Skeletal muscle cell (primary cell): ENCODE measurements at regions not wholly inside any gene's neighbourhood (a gene's known extent, or its start where the extent isn't known, plus 50 kb on each side); places are given as distances from the start of the nearest gene placed in this dataset.
"Not testable (repeated sequence)": the region's sequence is repeated elsewhere in the genome, so short reads cannot be mapped to it uniquely, and the experiment has no call there.

ENCODE experiments used
- DNase-seq: peaks from one replicate; pipeline ENCODE4 v3.0.0-alpha.2; 2010; ENCODE audit warnings: low read depth
- H3K4me3 ChIP-seq: 2 replicates; pipeline ENCODE4 v1.5.1; 2011; ENCODE audit warnings: low read depth, mild to moderate bottlenecking, control low read depth, low read length, moderate library complexity

DNA sequence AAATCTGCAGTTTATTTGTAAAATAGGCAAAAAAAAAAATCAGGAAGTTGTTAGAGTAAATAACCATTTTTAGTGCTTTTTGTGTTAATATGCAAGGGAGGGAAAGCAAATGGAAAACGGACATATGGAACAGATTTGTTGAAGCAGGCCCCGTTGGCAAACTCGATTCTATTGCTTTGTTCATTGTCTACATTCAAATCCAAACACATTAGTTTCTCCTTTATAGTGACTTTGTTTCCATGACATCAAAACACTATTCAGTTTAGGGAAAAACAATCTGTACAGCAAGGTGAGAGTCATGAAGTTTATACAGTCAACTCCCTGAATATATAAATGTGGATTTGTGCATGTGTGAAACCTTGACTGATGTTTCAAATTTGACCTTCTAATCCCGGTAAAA lies 142.2 kb downstream of the FAM47A start:
- DNase-seq = no peak
- no peak overlapping the region for H3K4me3 ChIP-seq

DNA sequence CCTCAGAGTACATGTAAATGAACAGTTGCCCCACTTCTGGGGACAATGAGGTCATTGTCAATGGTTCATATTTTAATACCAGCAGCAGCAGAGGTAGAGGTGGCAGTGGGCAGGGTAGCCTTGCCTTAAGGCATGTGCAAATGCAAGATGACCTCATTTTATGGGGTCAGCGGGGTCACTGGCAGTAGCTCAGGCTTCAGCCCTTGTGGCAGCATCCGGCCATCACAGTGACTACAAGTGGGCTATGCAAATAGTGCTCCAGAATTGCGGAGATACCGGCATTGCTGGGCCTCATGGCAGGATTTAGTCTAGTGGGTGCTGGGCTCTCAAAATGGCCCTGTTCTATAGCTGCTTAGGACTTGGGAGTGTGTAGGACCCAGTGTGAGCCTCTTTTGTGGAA lies 144.7 kb downstream of the FAM47A start:
- DNase-seq = no peak
- H3K4me3 ChIP-seq = no peak overlapping the region

DNA sequence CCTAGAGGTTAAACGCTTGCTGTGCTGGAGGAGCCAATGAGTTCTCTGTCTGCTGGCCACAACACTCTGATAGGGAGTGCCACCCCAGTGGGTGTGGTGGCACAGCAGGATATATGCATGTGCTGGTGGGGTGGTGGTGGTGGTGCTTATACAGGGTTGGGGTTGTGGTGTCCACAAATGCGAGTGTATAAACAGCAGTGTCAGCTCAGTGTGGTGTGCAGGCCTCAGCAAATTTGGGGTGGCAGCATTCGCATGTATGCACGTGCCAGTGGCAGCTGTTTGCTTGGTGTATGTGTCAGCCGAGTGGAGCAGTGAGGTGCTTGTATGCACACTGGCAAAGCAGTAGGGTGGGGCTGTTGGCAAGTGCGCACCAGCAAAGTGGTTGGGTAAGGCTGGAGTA lies 157.4 kb downstream of the FAM47A start:
- no peak for DNase-seq
- no peak overlapping the region for H3K4me3 ChIP-seq

DNA sequence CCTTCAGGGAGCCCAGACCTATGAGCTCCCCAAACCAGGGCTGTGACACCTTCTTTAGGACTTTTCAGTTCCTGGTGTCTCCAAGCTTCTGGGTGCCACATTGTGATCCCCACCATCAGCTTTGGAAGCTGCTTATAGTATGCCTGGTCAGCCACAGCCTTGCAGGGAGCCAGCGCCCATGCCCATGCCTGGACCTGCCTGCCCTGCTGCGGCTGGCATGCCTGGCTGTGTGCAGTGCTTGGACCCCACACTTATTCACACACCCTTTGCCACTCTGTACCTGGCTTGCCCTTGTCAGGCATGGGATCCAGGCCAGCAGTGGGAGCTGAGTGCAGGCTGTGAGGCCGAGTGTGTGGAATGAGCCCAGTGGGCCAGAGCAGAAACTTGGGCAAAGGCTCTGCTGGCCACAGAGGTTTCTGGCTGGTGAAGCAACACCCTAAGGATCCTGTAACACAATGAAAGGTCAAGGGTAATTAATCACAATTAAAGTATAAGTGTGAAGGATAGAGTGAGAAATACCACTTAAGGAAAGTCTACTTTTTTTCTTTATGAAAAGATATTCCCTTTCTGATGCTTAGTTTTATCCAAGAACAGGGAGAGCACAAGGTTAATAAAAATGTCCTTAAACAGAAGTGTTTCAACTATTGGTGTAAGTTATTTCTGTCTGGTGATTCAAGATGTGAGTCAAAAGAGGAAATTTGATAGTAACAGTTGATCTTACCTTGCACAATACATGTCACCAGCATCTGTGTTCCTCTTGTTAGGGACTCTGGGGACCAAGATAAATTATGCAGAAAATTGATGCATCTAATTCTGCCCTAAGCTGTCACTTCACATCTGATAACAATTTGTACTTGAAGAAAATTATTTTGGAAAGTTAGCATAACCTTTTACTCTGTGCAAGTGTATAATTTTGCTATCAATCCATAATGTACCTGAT lies 161.8 kb downstream of the FAM47A start:
- DNase-seq = no peak
- H3K4me3 ChIP-seq = no peak overlapping the region

DNA sequence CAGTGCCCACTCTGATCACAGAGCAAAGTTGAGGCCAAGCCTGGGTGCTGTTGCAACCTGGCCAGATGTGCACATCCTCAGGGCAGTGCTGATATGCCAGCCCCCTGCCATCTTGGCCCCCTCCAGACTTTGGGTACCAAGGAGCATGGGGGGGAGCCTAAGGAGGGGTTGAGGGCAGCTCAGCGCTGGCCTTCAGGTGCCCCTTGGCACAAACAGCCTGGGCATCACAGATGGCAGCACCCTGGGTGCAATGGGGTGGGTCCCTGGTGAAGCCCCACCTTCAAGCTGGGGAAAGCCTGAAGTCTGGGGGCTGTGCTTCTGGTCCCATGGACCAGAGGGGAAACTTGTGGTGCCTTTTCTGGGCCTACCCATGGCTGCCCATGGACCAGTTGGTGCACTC lies 163.0 kb downstream of the FAM47A start:
- DNase-seq = no peak
- no peak overlapping the region for H3K4me3 ChIP-seq

DNA sequence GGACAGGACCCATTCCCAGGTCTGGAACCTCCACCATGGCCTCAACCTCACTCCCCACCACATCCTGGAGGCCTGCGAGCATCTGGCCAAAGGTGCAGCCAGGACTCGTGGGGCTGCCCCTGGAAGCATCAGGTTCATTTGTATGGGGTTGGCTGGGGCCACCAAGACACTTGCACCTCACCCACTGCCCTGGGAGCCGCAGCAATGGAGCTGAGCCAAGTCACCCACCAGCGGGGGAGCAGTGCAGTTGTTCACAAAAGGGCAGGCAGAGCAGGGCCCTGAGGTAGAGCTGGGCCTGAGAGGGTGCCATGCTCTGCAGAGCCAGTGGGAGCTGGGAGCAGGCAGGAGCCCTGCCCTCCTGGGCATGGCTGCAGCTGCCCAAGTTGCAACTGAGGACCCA lies 163.5 kb downstream of the FAM47A start:
- no peak for DNase-seq
- H3K4me3 ChIP-seq = no peak overlapping the region

DNA sequence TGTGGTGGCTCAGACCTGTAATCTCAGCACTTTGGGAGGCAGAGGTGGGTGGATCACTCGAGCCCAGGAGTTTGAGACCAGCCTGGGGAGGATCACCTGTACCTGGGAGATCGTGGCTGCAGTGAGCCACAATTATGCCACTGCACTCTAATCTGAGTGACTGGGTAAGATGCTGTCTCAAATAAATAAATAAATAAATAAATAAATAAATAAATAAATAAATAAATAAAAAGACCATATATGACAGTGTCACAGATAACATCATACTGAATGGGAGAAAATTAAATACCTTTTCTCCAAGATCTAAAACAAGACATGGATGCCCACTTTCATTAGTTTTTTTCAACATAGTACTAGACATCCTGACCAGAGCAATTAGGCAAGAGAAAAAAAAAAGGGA lies 182.8 kb downstream of the FAM47A start:
- no peak for DNase-seq
- H3K4me3 ChIP-seq = no peak overlapping the region

DNA sequence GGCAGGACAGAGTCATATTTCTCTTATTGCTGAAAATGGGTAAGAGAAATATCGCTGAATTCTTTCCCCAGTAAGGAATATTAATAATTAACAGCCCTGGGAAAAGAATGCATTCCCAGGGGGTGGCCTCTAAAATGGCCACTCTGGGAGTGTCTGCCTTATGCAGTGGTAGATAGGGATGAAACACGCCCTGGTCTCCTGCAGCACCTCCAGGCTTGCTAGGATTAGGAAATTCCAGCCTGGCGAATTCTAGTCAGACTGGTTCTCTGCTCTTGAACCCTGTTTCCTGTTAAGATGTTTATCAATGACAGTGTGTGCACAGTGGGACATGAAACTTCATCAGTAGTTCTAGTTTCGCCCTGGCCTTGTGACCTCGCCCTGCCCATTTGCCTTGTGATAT lies 205.9 kb downstream of the FAM47A start:
- H3K4me3 ChIP-seq, DNase-seq: not testable (repeated sequence)

DNA sequence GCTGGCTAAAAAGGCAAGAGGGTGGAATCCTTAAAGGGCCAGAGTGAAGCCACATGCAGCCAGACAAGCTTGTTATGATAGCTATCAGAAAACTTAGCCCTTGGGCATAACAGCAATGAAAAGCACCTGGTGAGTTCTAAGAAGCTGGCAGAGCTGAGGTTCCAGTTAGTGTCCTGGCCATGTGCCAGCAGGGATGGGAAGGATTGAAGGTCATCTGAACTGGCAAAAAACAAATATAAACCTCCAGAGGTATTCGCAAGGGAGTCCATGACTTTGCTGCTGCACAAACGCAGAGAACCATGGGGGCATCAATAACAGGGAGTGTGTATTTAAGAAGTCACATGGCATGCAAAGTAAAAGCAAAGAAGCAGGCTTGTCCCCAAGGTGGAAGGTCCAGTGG lies 208.9 kb downstream of the FAM47A start:
- no peak overlapping the region for H3K4me3 ChIP-seq
- DNase-seq = no peak

DNA sequence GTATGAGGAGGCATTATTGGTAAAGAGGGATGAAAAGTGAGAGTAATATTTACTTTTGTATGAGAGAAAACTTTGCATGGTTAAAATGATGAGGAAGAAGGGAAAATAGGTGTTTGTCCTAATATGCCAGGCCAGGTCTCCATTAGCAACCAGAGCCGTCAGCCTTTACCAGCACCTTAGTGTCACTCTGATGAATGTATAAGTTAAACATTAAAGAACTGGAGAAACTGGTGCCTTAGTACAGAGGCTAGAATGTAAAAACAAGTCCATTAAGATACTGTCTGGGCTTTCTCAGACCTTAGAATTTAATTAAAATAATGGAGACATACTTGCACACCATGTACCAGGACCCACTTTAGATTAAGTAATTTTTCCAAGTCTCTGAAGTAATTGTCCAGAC lies 222.3 kb downstream of the FAM47A start:
- no peak overlapping the region for H3K4me3 ChIP-seq
- DNase-seq = no peak

DNA sequence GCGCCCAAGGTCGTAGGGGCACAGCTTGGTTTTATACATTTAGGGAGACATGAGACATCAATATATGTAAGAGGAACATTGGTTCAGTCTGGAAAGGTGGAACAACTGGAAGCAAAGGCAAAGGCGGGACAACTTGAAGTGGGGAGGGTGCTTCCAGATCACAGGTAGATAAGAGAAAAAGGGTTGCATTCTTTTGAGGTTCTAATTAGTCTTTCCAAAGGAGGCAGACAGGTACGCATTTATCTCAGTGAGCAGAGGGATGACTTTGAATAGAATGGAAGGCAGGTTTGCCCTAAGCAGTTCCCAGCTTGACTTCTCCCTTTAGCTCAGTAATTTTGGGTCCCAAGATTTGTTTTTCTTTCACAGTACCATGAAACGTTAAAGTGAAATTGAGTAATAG lies 223.2 kb downstream of the FAM47A start:
- DNase-seq = no peak
- no peak overlapping the region for H3K4me3 ChIP-seq

DNA sequence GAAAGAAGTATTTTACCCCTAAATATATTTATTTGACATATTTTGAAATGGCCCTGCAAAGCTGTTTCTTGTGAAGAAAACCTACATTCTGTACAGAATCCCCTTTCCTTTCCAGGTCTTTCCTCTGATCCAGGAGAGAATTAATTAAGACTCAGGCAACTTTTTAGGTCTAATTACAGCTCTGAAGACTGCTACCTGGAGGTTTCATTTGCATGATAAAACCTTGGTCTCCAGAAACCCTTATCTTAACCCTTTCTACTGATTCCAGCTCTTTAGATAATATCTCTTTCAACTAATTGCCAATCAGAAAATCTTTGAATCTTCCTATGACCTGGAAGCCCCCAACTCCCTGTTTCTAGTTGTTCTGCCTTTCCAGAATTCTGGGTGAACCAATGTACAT lies 224.0 kb downstream of the FAM47A start:
- H3K4me3 ChIP-seq = no peak overlapping the region
- DNase-seq = no peak

DNA sequence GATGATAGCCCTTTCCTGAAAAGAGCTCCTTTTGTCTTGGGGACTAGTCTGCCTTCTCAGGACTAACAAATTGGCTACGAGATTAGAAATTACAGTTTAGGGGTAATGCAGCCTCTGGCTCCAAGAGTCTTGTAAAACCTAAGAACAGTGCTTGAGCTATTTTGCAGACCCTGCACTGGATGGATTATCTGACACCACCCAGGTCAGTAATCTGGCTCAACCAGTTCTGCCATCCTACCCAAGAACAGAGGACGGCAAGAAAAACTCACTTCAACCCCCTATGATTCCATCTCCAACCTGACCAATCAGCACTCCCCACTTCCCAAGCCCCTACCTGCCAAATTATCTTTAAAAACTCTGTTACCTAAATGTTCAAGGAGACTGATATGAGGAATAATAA lies 225.1 kb downstream of the FAM47A start:
- no peak overlapping the region for H3K4me3 ChIP-seq
- DNase-seq = no peak

DNA sequence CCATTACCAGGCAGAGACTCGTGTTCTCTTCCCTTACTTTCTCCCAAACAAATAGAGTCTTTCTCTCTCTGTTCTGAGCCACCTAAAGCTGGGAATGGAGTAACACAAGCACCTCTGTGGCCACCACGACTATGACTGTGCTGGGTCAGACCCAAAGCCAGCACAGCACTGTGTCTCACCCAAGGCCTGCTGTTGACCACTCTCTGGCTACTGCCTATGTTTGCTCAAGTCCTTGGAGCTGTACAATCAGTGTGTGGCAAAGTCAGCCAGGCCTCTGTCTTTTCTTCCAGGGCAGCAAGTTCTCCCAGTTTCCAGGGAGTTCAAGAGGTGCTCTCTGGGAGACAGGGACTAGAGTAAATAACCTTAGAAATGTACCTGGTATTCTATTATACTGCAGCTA lies 239.4 kb downstream of the FAM47A start:
- no peak for DNase-seq
- H3K4me3 ChIP-seq = no peak overlapping the region

DNA sequence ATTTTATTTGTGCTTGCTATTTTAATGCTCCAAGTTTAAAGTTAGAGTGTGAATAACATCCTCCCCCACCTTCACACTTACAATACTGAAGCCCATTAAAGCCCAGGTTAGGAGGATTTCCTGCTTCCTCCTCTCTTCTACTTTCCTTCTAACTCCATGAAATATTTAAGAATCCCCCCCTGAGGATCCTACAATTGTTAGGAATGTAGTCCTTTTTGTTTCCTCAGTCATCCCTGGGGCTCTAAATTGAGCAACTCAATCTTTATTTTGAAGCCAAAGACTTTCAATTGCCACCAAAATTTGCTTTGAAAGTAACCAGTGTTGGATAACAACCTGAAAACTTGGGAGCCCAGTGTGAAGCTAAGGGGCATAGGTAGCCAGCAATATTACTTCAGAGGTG lies 276.9 kb downstream of the FAM47A start:
- DNase-seq = no peak
- H3K4me3 ChIP-seq = no peak overlapping the region

DNA sequence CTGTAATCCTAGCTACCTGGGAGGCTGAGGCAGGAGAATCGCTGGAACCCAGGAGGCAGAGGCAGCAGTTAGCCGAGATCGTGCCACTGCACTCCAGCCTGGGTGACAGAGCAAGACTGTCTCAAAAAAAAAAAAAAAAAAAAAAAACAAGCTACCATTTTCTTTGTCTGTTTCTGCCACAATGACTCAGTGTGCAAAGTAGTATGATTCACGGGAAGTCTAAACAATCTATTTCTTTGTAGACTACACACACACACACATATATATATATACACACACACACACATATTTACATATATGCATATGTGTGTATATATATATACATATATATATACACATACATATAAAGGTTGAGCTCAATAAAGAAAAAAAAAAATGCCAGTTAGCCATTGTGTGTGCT lies 280.0 kb downstream of the FAM47A start:
- not testable (repeated sequence) for DNase-seq, H3K4me3 ChIP-seq

DNA sequence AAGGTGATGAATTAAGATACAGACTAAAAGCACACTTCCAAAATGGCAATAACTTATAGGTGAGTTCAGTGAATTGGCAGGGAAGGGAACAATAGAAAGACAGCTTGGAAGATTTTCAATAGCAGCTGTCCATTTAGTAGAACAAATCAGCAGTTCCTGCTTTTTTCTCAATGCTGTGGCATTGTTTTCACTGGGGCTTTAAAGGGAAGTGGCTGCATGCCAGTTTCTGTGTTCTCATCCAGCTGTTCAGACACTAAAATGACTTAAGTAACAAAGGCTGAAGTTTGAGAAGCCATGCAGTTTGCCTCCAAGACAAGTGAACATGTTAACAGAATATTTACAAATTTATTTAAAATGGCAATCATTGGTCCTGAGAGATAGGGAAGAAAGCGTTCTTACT lies 291.9 kb downstream of the FAM47A start:
- no peak overlapping the region for H3K4me3 ChIP-seq
- DNase-seq = no peak

DNA sequence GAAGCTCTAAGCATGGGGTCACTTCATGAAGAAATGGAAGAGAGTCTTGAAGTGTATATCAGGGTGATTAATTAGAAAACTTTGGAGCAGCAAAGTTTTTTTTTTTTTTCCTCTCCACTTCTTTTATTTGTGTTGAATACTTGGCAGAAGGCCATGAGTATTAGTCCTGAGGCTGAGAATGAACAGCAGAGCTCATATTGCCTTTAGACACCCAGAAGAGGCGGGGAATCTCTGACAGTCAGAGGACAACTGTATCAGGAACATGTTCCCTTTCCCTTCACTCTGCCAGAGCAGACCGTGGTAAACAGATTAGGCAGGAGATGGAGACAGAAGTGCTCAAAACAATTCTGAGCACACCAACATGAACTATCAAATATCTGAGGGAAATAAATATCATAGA lies 300.9 kb downstream of the FAM47A start:
- no peak overlapping the region for H3K4me3 ChIP-seq
- no peak for DNase-seq

DNA sequence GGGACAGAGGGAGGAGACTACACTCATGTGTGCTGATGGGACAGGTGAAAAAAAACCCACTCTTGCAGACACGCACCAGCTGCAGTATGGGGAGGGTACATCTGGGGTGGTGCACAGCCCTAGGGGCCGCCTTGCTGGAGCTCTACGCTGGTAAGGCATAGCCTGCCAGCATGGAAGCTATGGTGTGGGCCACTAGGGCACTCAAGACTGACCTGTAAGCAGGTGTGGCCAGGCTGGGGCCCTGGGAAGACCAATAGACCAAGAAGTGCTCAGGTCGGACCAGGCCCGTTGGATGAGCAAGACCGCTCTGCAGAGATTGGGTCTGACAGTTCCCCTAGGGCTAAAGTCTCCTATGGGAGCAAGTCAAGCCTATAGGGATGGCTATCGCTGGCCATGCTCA lies 314.8 kb downstream of the FAM47A start:
- DNase-seq = no peak
- H3K4me3 ChIP-seq = no peak overlapping the region

DNA sequence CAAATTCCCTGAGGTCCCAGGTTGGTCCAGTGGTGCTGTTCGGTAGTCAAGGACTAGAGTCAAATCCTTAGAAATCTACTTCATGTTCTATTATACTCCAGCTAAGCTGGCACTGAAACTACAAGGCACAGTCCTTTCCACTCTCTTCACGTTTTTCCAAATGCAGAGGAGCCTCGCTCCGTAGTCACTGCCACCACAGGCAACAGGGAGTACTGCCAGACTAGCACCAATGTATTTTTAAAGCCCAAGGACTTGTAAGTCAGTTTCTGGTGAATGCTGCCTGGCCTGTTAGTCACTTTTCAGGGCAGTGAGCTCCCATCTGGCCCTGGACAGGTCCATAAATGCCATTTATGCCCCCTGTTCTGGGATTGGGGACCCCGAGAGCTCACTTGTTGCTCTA lies 323.5 kb downstream of the FAM47A start:
- no peak overlapping the region for H3K4me3 ChIP-seq
- no peak for DNase-seq

DNA sequence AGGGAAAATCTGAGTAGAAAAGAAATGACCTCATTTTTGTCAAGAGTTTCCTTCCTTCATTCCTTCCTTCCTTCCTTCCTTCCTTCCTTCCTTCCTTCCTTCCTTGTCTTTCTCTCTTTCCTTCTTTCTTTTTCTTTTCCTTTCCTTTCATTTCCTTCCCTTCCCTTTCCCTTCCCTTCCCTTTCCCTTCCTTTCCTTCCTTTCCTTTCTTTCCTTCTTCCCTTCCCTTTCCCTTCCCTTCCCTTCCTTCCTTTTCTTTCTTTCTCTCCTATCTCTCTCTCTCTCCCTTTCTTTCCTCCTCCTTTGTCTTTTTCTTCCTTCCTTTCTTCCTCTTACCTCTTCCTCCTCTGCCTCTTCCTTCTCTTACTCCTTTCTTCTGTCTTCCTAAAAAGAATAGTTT lies 347.6 kb downstream of the FAM47A start:
- DNase-seq = no peak
- no peak overlapping the region for H3K4me3 ChIP-seq

DNA sequence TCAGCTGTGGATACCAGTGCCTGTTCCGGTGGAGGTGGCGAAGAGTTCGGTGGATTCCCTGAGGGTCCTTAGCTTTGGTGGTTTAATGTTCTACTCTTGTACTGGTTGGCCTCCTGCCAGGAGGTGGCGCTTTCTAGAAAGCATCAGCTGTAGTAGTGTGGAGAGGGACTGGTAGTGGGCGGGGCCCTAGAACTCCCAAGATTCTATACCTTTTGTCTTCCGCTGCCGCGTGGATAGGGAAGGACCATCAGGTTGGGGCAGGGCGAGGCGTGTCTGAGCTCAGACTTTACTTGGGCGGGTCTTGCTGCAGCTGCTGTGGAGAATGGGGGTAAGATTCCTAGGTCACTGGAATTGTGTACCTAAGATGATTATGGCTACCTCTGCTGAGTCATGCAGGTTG lies 390.3 kb downstream of the FAM47A start:
- no peak overlapping the region for H3K4me3 ChIP-seq
- no peak for DNase-seq
